Calu3 (cell line): ENCODE measurements at regions not wholly inside any gene's neighbourhood (a gene's known extent, or its start where the extent isn't known, plus 50 kb on each side); places are given as distances from the start of the nearest gene placed in this dataset.

ENCODE experiments used
- BruUV-seq: library from RNA; stranded (reverse); fragments of 400-500 nt; replicated peaks from 2 replicates; lab custom pipeline; 2021; lab: Mats Ljungman, UMichigan
- CTCF ChIA-PET: fragments of 300-600 bp; sonication (Branson Sonifier 250); formaldehyde crosslinking; loops from one replicate; lab custom pipeline; 2022; ENCODE audit warnings: antibody characterized with exemption; lab: Charles Lee
- DNase-seq: peaks from one replicate; pipeline ENCODE4 v3.0.0; 2022
- H3K27ac Mint-ChIP-seq: one replicate; pipeline ENCODE4 v1.8.0; 2022; ENCODE audit warnings: mixed read lengths; ENCODE audit not compliant: unreplicated experiment
- H3K27me3 Mint-ChIP-seq: one replicate; pipeline ENCODE4 v1.8.0; 2022; ENCODE audit warnings: mixed read lengths; ENCODE audit not compliant: unreplicated experiment
- H3K36me3 Mint-ChIP-seq: one replicate; pipeline ENCODE4 v1.8.0; 2022; ENCODE audit warnings: mild to moderate bottlenecking, moderate library complexity, mixed read lengths; ENCODE audit not compliant: insufficient read depth, unreplicated experiment
- H3K4me1 Mint-ChIP-seq: one replicate; pipeline ENCODE4 v1.8.0; 2022; ENCODE audit warnings: mild to moderate bottlenecking, low read depth, mixed read lengths; ENCODE audit not compliant: unreplicated experiment
- H3K4me3 Mint-ChIP-seq: one replicate; pipeline ENCODE4 v1.8.0; 2022; ENCODE audit warnings: mild to moderate bottlenecking, low read depth, moderate library complexity, mixed read lengths; ENCODE audit not compliant: unreplicated experiment
- H3K9me3 Mint-ChIP-seq: one replicate; pipeline ENCODE4 v1.8.0; 2022; ENCODE audit warnings: low read depth, mixed read lengths; ENCODE audit not compliant: unreplicated experiment
- CTCF ChIP-seq: fragments of 200-600 bp; IDR thresholded peaks from one replicate; pipeline ENCODE4 v1.8.0; 2022; ENCODE audit warnings: antibody characterized with exemption; ENCODE audit not compliant: unreplicated experiment
- intact Hi-C: fragments of 100-400 bp; cut with micrococcal nuclease; formaldehyde crosslinking; loops from one replicate; pipeline ENCODE4 v1.10.0; 2022; ENCODE audit not compliant: unreplicated experiment

- DNase-seq: no peak
- intact Hi-C loops: loop anchor here (10.0 kb wide), 1 partner anchor 250 kb away; no protein-coding TSS in a partner anchor
These were observed 341.7 kb downstream of the LRRC3B start for GRCh38 chr3:26964313-26964712.

GRCh38 chr3:26964836-26965235 is 342.3 kb downstream of the LRRC3B start:
- no peak for DNase-seq
- no TSS peak for BruUV-seq
- no peak for TF ChIP-seq CTCF
- CTCF ChIA-PET: no interaction called here
- Mint-ChIP-seq H3K4me1 (no peaks in the 10 kb centered on the region), H3K9me3 (peaks cover 4% of the 10 kb centered on the region), H3K27me3 (no peaks in the 10 kb centered on the region), H3K4me3 (no peak overlapping the region), H3K36me3 (no peaks in the 10 kb centered on the region), H3K27ac (no peak overlapping the region)
- intact Hi-C loops: loop anchor here (5.0 to 10.0 kb wide), 2 partner anchors 142 to 250 kb away; no protein-coding TSS in a partner anchor

More at GRCh38 chr3:26964313-26964712, 341.7 kb downstream of the LRRC3B start:
- TF ChIP-seq CTCF: no peak
- H3K27ac Mint-ChIP-seq: no peak overlapping the region
- CTCF ChIA-PET: no interaction called here
- H3K4me1 Mint-ChIP-seq: no peaks in the 10 kb centered on the region
- H3K9me3 Mint-ChIP-seq: peaks cover 4% of the 10 kb centered on the region
- H3K27me3 Mint-ChIP-seq: no peaks in the 10 kb centered on the region
- H3K36me3 Mint-ChIP-seq: no peaks in the 10 kb centered on the region
- H3K4me3 Mint-ChIP-seq: no peak overlapping the region
- no TSS peak for BruUV-seq

GRCh38 chr3:26967501-26967900 is 344.9 kb downstream of the LRRC3B start:
- H3K27me3 Mint-ChIP-seq: no peaks in the 10 kb centered on the region
- H3K4me1 Mint-ChIP-seq: no peaks in the 10 kb centered on the region
- TF ChIP-seq CTCF: no peak
- no peak for DNase-seq
- H3K9me3 Mint-ChIP-seq: peaks cover 4% of the 10 kb centered on the region
- CTCF ChIA-PET: no interaction called here
- no peak overlapping the region for H3K27ac Mint-ChIP-seq
- H3K4me3 Mint-ChIP-seq: no peak overlapping the region
- no peaks in the 10 kb centered on the region for H3K36me3 Mint-ChIP-seq
- intact Hi-C loops: loop anchor here (5.0 to 10.0 kb wide), 2 partner anchors 140 to 253 kb away; no protein-coding TSS in a partner anchor
- BruUV-seq: no TSS peak

GRCh38 chr3:26984416-26985390 is 362.1 kb downstream of the LRRC3B start:
- TF ChIP-seq CTCF: no peak
- no peak for DNase-seq
- BruUV-seq: no TSS peak
- Mint-ChIP-seq H3K27me3 (no peaks in the 10 kb centered on the region), H3K36me3 (no peaks in the 10 kb centered on the region), H3K4me3 (no peak overlapping the region), H3K4me1 (no peaks in the 10 kb centered on the region), H3K27ac (no peak overlapping the region), H3K9me3 (peaks cover 2% of the 10 kb centered on the region)
- intact Hi-C loops: no loop called here
- CTCF ChIA-PET: no interaction called here
